Hepatocyte (in vitro differentiated cells): ENCODE measurements at regions not wholly inside any gene's neighbourhood (a gene's known extent, or its start where the extent isn't known, plus 50 kb on each side); places are given as distances from the start of the nearest gene placed in this dataset.

Source experiments
- DNase-seq: peaks from one replicate; pipeline ENCODE4 v3.0.0-alpha.2; 2016; ENCODE audit warnings: low spot score
- H2AFZ ChIP-seq: fragments of 200-600 bp; sonication (generic); 2 replicates; pipeline ENCODE4 v1.6.0; 2016; ENCODE audit warnings: antibody characterized with exemption, mild to moderate bottlenecking
- H3K27ac ChIP-seq: fragments of 200-600 bp; sonication (generic); 2 replicates; pipeline ENCODE4 v1.5.1; 2016; ENCODE audit warnings: mild to moderate bottlenecking
- H3K27me3 ChIP-seq: fragments of 200-600 bp; sonication (generic); 2 replicates; pipeline ENCODE4 v1.6.1; 2016
- H3K36me3 ChIP-seq: fragments of 200-600 bp; sonication (generic); replicated peaks from 2 replicates; pipeline ENCODE4 v1.5.1; 2016; ENCODE audit warnings: low read depth; ENCODE audit not compliant: insufficient read depth
- H3K4me1 ChIP-seq: fragments of 200-600 bp; sonication (generic); 2 replicates; pipeline ENCODE4 v1.5.1; 2016; ENCODE audit warnings: mild to moderate bottlenecking, moderate library complexity; ENCODE audit not compliant: insufficient read depth
- H3K4me2 ChIP-seq: fragments of 200-600 bp; sonication (generic); 2 replicates; pipeline ENCODE4 v1.6.0; 2016
- H3K4me3 ChIP-seq: fragments of 200-600 bp; sonication (generic); 2 replicates; pipeline ENCODE4 v1.5.1; 2016; ENCODE audit warnings: mild to moderate bottlenecking
- H3K79me2 ChIP-seq: fragments of 200-600 bp; sonication (generic); 2 replicates; pipeline ENCODE4 v1.6.0; 2017; ENCODE audit warnings: mild to moderate bottlenecking
- H3K9me2 ChIP-seq: fragments of 200-600 bp; sonication (generic); replicated peaks from 2 replicates; pipeline ENCODE4 v1.6.0; 2017; ENCODE audit warnings: mild to moderate bottlenecking; ENCODE audit not compliant: insufficient read depth
- H3K9me3 ChIP-seq: fragments of 200-600 bp; sonication (generic); 2 replicates; pipeline ENCODE4 v1.5.1; 2016; ENCODE audit warnings: low read depth, mild to moderate bottlenecking
- H4K20me1 ChIP-seq: fragments of 200-600 bp; sonication (generic); 2 replicates; pipeline ENCODE4 v1.6.0; 2016; ENCODE audit warnings: mild to moderate bottlenecking; ENCODE audit not compliant: insufficient read depth, poor library complexity, severe bottlenecking
- EZH2 ChIP-seq: fragments of 200-600 bp; sonication (generic); IDR thresholded peaks from 2 replicates; pipeline ENCODE4 v1.6.1; 2016; ENCODE audit warnings: antibody characterized with exemption, mild to moderate bottlenecking, borderline replicate concordance
- EZH2phosphoT487 ChIP-seq: fragments of 200-600 bp; sonication (generic); IDR thresholded peaks from one replicate; pipeline ENCODE4 v1.6.1; 2018; ENCODE audit warnings: antibody characterized with exemption, mild to moderate bottlenecking, low read depth, moderate library complexity; ENCODE audit not compliant: unreplicated experiment, severe bottlenecking
- WGBS: methylation state at CpG from one replicate; pipeline ENCODE4 v1.1.6; 2016; ENCODE audit warnings: low lambda C conversion rate; ENCODE audit errors: missing lambda C conversion rate; 5-methylcytosine and 5-hydroxymethylcytosine counted together
- TF ChIP-seq, protein P1 (sequence below): fragments of 200-600 bp; sonication (generic); IDR thresholded peaks from 2 replicates; pipeline ENCODE4 v1.5.1; 2016; ENCODE audit warnings: antibody characterized with exemption, mild to moderate bottlenecking; ENCODE audit not compliant: poor library complexity

DNA sequence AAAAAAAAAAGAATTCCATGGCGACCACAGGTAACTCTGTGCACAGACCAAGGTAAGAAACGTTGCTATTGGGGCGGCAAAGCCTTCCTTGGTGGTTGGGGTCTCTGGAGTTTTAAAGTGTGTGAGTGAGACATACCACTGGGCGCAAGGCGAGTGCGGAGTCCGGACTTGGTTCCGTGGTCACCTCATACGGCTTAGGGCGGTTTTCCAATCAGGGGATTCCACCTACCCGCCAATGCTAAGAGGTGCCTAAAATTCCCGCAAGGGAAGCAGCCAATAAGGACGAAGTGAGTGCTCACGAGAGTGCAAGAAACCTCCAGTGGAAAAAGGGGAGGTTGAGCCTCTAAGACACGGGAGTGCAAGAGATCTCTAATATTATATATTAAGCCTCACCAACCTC is 68.6 kb upstream of the PRSS16 start:
- Histone ChIP-seq H3K27me3 (no peaks in the 10 kb centered on the region), H3K36me3 (no peaks in the 10 kb centered on the region), H3K79me2 (no peaks in the 10 kb centered on the region), H2AFZ (peak overlapping the region; percentile 91), H3K9me2 (no peaks in the 10 kb centered on the region), H3K27ac (peak overlapping the region; percentile 90), H3K4me3 (peak overlapping the region; percentile 67), H3K4me1 (no peaks in the 10 kb centered on the region), H4K20me1 (no peaks in the 10 kb centered on the region), H3K4me2 (peak overlapping the region; percentile 78), H3K9me3 (no peaks in the 10 kb centered on the region)
- 6% methylated on average over 15 of the region's 15 CpGs for WGBS
- DNase-seq: peak; percentile 48
- TF ChIP-seq EZH2phosphoT487: no peak
- TF ChIP-seq, protein P1, sequence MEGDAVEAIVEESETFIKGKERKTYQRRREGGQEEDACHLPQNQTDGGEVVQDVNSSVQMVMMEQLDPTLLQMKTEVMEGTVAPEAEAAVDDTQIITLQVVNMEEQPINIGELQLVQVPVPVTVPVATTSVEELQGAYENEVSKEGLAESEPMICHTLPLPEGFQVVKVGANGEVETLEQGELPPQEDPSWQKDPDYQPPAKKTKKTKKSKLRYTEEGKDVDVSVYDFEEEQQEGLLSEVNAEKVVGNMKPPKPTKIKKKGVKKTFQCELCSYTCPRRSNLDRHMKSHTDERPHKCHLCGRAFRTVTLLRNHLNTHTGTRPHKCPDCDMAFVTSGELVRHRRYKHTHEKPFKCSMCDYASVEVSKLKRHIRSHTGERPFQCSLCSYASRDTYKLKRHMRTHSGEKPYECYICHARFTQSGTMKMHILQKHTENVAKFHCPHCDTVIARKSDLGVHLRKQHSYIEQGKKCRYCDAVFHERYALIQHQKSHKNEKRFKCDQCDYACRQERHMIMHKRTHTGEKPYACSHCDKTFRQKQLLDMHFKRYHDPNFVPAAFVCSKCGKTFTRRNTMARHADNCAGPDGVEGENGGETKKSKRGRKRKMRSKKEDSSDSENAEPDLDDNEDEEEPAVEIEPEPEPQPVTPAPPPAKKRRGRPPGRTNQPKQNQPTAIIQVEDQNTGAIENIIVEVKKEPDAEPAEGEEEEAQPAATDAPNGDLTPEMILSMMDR: no peak
- TF ChIP-seq EZH2: no peak

DNA sequence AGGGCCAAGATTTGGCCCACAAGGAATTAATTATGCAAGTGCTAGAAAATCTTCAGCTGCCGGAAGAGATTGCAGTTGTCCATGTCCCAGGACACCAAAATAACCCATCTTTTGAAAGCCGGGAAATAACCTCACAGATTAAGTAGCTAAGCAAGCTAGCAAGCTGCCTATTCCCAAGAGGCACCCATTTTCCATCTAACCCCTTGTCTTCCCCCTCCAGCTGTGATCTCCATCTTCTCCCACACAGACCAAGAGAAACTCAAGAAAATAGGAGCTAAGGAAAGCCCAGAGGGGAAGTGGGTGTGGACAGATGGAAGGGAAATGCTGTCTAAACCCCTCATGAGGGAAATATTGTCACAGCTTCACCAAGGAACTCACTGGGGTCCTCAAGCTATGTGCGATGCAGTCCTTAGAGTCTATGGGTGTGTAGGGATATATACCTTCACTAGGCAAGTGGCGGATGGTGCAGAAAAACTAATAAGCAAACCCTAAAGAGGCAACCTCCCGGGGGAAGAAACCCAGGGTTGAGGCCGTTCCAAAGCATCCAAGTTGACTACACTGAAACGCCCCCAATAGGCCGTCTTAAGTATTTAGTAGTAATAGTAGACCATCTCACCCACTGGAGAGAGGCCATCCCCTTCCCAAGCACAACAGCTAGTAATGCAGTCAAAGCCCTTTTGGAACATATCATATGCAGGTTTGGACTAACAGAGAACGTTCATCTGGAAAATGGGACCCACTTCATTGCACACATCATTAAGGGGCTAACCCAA is 64.3 kb upstream of the PRSS16 start:
- Histone ChIP-seq H3K4me2 (no peak overlapping the region), H4K20me1 (no peaks in the 10 kb centered on the region), H2AFZ (no peak overlapping the region), H3K9me2 (no peaks in the 10 kb centered on the region), H3K27me3 (no peaks in the 10 kb centered on the region), H3K4me1 (peaks cover 4% of the 10 kb centered on the region), H3K79me2 (no peaks in the 10 kb centered on the region), H3K9me3 (no peaks in the 10 kb centered on the region), H3K36me3 (no peaks in the 10 kb centered on the region), H3K4me3 (no peak overlapping the region), H3K27ac (no peak overlapping the region)
- no peak for TF ChIP-seq EZH2phosphoT487
- no peak for TF ChIP-seq EZH2
- TF ChIP-seq, protein P1: no peak
- DNase-seq: no peak
- 86% methylated on average over 9 of the region's 9 CpGs for WGBS

DNA sequence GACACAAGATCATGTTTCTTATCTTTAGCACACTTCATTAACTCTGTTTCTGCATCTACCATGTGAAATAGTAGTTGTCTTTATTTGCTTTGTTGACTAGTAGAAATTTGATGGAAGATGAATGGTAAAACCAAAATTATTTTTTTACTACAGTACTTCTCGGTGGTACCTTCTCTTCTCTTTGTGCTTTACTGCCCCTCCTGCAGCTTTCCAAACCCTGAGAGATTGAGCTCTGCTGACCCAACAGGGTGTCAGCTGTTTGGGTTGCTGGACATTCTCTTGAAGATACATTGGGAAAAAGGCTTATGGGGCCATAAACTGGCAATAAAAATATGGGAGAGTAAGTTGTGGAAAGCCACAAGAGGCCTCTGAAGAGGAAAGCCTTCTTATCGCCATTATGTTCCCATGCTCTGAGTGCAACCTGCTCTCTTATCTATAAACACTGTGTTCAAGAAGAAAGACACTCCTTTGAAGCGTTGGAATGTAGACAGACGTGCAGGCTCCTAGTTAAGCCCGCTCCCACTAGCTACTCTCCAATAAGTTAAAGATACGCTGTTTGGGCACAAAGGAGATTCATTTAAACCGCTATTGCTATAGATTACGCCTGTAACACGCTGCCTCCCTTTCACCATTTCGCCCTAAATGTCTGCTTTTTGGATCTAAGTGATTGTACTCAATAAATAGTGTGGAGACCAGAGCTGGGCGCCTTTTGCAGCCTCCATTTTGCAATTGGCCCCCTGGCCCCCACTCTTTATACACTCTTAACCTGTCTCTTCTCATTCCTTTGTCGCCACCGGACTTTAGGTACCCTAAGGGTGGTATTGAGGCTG is 60.1 kb upstream of the PRSS16 start:
- Histone ChIP-seq H3K79me2 (no peaks in the 10 kb centered on the region), H3K27me3 (no peaks in the 10 kb centered on the region), H3K4me2 (peak overlapping the region; percentile 78), H3K9me3 (no peaks in the 10 kb centered on the region), H2AFZ (peak overlapping the region; percentile 58), H3K4me1 (peaks cover 4% of the 10 kb centered on the region), H4K20me1 (no peaks in the 10 kb centered on the region), H3K36me3 (no peaks in the 10 kb centered on the region), H3K9me2 (no peaks in the 10 kb centered on the region), H3K4me3 (peak overlapping the region; percentile 44), H3K27ac (peak overlapping the region; percentile 87)
- peak; percentile 32 for DNase-seq
- TF ChIP-seq EZH2: no peak
- TF ChIP-seq, protein P1: no peak
- TF ChIP-seq EZH2phosphoT487: no peak
- 10% methylated on average over 12 of the region's 13 CpGs for WGBS
